HepG2 (cell line): ENCODE measurements at regions not wholly inside any gene's neighbourhood (a gene's known extent, or its start where the extent isn't known, plus 50 kb on each side); places are given as distances from the start of the nearest gene placed in this dataset.
A peak's percentile ranks its signal among the peaks of the same experiment; 100 is the strongest.

Experiments used
- ATAC-seq: fragments of 200-7000 bp; cut with Tn5 transposase; 3 replicates; pipeline ENCODE4 v1.9.1; 2020; ENCODE audit warnings: mild to moderate bottlenecking, moderate library complexity
- BruUV-seq: library from RNA; stranded (reverse); fragments of 400-500 nt; replicated peaks from 2 replicates; lab custom pipeline; 2021; lab: Mats Ljungman, UMichigan
- CTCF ChIA-PET: fragments of 300-600 bp; formaldehyde crosslinking; extraction: SDS; loops from one replicate; lab custom pipeline; 2021; ENCODE audit warnings: low total read pairs, inconsistent platforms, low intra/inter-chr PET ratio; lab: Yijun Ruan, JAX
- POLR2A ChIA-PET: fragments of 350-600 bp; sonication (Branson Sonifier 250); formaldehyde crosslinking; loops from one replicate; lab custom pipeline; 2020; ENCODE audit warnings: antibody characterized with exemption, inconsistent platforms; lab: Yijun Ruan, JAX
- DNase-seq: peaks from one replicate; pipeline ENCODE4 v3.0.0-alpha.2; 2015; ENCODE audit warnings: low spot score
- FAIRE-seq: peaks from 3 replicates; lab custom pipeline; 2011; peaks lifted over from hg19 to GRCh38; lab: Jason Lieb, UNC
- H2AFZ ChIP-seq: one replicate; pipeline ENCODE4 v1.6.1; 2011; ENCODE audit warnings: low read length, inconsistent platforms
- H3K27ac ChIP-seq: fragments of 300-600 bp; 3 replicates; pipeline ENCODE4 v1.8.0; 2011; ENCODE audit warnings: mixed run types, mild to moderate bottlenecking, mixed read lengths, low read length, inconsistent platforms; ENCODE audit not compliant: insufficient read depth; ENCODE audit errors: extremely low read length
- H3K27me3 ChIP-seq, 2 experiments: fragments of 200-600 bp in 1 of 2; 2 replicates in 1 of 2; 3 replicates in 1 of 2; pipeline versions ENCODE4 v1.6.0 to v1.8.0; 2011; ENCODE audit warnings: low read length in 2 of 2, mild to moderate bottlenecking in 2 of 2, moderate library complexity in 2 of 2, inconsistent platforms in 1 of 2; ENCODE audit not compliant: insufficient read depth in 2 of 2, control insufficient read depth in 1 of 2
- H3K36me3 ChIP-seq, 2 experiments: fragments of 200-600 bp in 1 of 2; replicated peaks in 1 of 2; 2 replicates in 1 of 2; 3 replicates in 1 of 2; pipeline versions ENCODE4 v1.5.1 to v1.8.0; 2011; ENCODE audit warnings: low read length in 2 of 2, inconsistent platforms in 1 of 2; ENCODE audit not compliant: insufficient read depth in 2 of 2, control insufficient read depth in 1 of 2
- H3K4me1 ChIP-seq: 2 replicates; pipeline ENCODE4 v1.5.1; 2012; ENCODE audit warnings: low read length, inconsistent platforms; ENCODE audit not compliant: insufficient read depth
- H3K4me2 ChIP-seq: 2 replicates; pipeline ENCODE4 v1.6.0; 2011; ENCODE audit warnings: low read depth, low read length, inconsistent platforms
- H3K4me3 ChIP-seq, 3 experiments: fragments of 200-600 bp in 1 of 3; sonication (generic), shearing (Covaris generic) in 1 of 3; replicated peaks in 1 of 3; 2 replicates each; pipeline ENCODE4 v1.5.1; 2011 to 2016; ENCODE audit warnings: low read length in 3 of 3, inconsistent platforms in 2 of 3, low read depth in 2 of 3, mild to moderate bottlenecking in 2 of 3, control low read depth in 1 of 3, mixed read lengths in 1 of 3; ENCODE audit not compliant: insufficient read depth in 1 of 3
- H3K79me2 ChIP-seq: one replicate; pipeline ENCODE4 v1.6.1; 2011; ENCODE audit warnings: low read length, inconsistent platforms; ENCODE audit not compliant: insufficient read depth
- H3K9ac ChIP-seq: 2 replicates; pipeline ENCODE4 v1.6.0; 2011; ENCODE audit warnings: mild to moderate bottlenecking, low read depth, low read length, inconsistent platforms; ENCODE audit not compliant: insufficient read depth
- H3K9me3 ChIP-seq: 2 replicates; pipeline ENCODE4 v1.5.1; 2012; ENCODE audit warnings: mild to moderate bottlenecking, low read length
- H4K20me1 ChIP-seq: 2 replicates; pipeline ENCODE4 v1.6.0; 2011; ENCODE audit warnings: inconsistent platforms, mild to moderate bottlenecking, low read length, moderate library complexity; ENCODE audit not compliant: insufficient read depth
- CEBPB ChIP-seq: IDR thresholded peaks from 2 replicates; pipeline ENCODE4 v1.6.1; 2011; ENCODE audit warnings: low read depth, low read length, improper control_type of control experiment, borderline replicate concordance
- MIER2 ChIP-seq: IDR thresholded peaks from 2 replicates; pipeline ENCODE4 v1.6.1; 2016; ENCODE audit warnings: missing biosample characterization, missing genetic modification reagents
- PHF5A ChIP-seq: IDR thresholded peaks from one replicate; pipeline ENCODE4 v1.6.1; 2018; ENCODE audit warnings: low read depth, missing genetic modification reagents; ENCODE audit not compliant: unreplicated experiment
- TBL1XR1 ChIP-seq: fragments of 150-350 bp; IDR thresholded peaks from 2 replicates; pipeline ENCODE4 v1.6.1; 2014; ENCODE audit warnings: borderline replicate concordance, low read length; ENCODE audit not compliant: partially characterized antibody
- ZBTB3 ChIP-seq: sonication (generic); formaldehyde crosslinking; IDR thresholded peaks from 2 replicates; pipeline ENCODE4 v1.4.0; 2020; ENCODE audit warnings: low read depth, mild to moderate bottlenecking, moderate library complexity, missing genetic modification reagents, borderline replicate concordance
- ZKSCAN8 ChIP-seq: IDR thresholded peaks from 2 replicates; pipeline ENCODE4 v1.6.1; 2016; ENCODE audit warnings: borderline replicate concordance, missing genetic modification reagents, missing compliant biosample characterization
- ZNF20 ChIP-seq: sonication (generic); formaldehyde crosslinking; IDR thresholded peaks from 2 replicates; pipeline ENCODE4 v1.4.0; 2020; ENCODE audit warnings: mild to moderate bottlenecking, moderate library complexity, missing genetic modification reagents
- ZNF569 ChIP-seq: sonication (generic); formaldehyde crosslinking; IDR thresholded peaks from 2 replicates; pipeline ENCODE4 v1.5.0; 2020; ENCODE audit warnings: mild to moderate bottlenecking, missing genetic modification reagents, moderate library complexity, borderline replicate concordance
- ZNF644 ChIP-seq: IDR thresholded peaks from 2 replicates; pipeline ENCODE4 v1.6.1; 2016; ENCODE audit warnings: low read depth
- WGBS: methylation state at CpG from one replicate; pipeline ENCODE4 v1.1.6; 2017; ENCODE audit warnings: low lambda C conversion rate; 5-methylcytosine and 5-hydroxymethylcytosine counted together
- in situ Hi-C: cut with HindIII; loops from 2 replicates; pipeline ENCODE4 v1.10.0; 2017; ENCODE audit warnings: low pct_unique_long_range_greater_than_20kb; ENCODE audit not compliant: extremely low pct_ligation_motif_present
- intact Hi-C: fragments of 100-400 bp; cut with micrococcal nuclease; formaldehyde crosslinking; loops from one replicate; pipeline ENCODE4 v1.10.0; 2022; ENCODE audit not compliant: unreplicated experiment
- TF ChIP-seq, protein P1 (sequence below): sonication (generic); formaldehyde crosslinking; IDR thresholded peaks from 2 replicates; pipeline ENCODE4 v1.4.0; 2020; ENCODE audit warnings: missing genetic modification reagents

DNA sequence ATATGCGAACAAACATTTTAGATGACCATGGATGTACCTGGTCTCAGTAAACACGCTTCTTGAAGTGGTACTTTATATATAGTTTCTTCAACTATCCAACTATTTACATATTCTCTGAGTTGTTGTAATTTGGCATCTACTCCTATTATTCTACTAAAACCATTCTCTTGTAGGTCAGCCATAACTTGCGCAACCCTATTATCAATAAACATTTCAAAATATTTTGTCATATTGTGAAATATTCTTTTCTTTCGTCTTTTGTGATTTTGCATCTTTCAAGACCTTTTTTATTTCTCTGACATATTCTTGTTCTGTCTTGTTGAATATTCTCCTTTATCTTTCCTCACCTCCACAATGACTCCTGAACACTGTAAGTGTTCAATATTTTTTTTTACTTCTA is 753.3 kb downstream of the NXPH1 start:
- Histone ChIP-seq H3K27me3 (no peaks in the 10 kb centered on the region), H2AFZ (no peak overlapping the region), H3K9ac (no peak overlapping the region), H3K9me3 (peaks cover 77% of the 10 kb centered on the region), H3K4me2 (no peak overlapping the region), H3K27ac (no peak overlapping the region), H4K20me1 (no peaks in the 10 kb centered on the region), H3K4me1 (no peaks in the 10 kb centered on the region), H3K36me3 (no peaks in the 10 kb centered on the region)
- POLR2A ChIA-PET = no interaction called here
- intact Hi-C loops = no loop called here
- no peak for DNase-seq
- ATAC-seq = no peak
- in situ Hi-C loops = no loop called here
- BruUV-seq = no TSS peak
- CTCF ChIA-PET = no interaction called here
- TF ChIP-seq CEBPB = peak; percentile 58; the same call in 1 of the 2 replicates
- no peak for TF ChIP-seq TBL1XR1
- TF ChIP-seq, all 625 proteins: peak for 1
- Histone ChIP-seq H3K79me2 (no peaks in the 10 kb centered on the region), H3K4me3 (no peak overlapping the region)
- no peak for FAIRE-seq
- WGBS = 47% methylated on average over 4 of the region's 4 CpGs

DNA sequence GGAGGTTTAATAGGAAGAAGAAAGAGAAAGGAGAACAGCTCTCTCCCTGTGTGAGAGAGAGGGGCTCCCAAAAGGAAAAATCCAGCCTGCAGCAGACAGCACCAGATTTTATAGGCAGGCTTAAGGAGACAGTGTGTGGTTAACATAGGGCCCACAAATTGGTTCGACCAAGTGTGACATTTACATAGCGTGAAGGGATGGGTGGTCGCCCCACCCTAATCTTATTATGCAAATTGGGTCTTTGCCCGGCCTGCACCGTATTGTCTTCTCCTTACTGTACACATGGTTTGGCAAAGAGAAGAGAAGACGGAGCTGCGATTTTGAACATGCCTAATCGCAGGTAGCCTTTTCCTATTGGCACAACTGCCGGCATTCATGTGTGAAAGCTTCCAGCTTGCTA is 756.3 kb downstream of the NXPH1 start:
- ATAC-seq = no peak
- 35% methylated on average over 9 of the region's 9 CpGs for WGBS

More for the DNA sequence above, 756.3 kb downstream of the NXPH1 start:
- no peaks in the 10 kb centered on the region for H3K79me2 ChIP-seq
- in situ Hi-C loops = no loop called here
- intact Hi-C loops = no loop called here
- DNase-seq (no peak), FAIRE-seq (no peak)
- no peaks in the 10 kb centered on the region for H3K27me3 ChIP-seq
- ChIA-PET CTCF (no interaction called here), POLR2A (no interaction called here)
- no TSS peak for BruUV-seq
- H3K36me3 ChIP-seq = no peaks in the 10 kb centered on the region
- H3K4me2 ChIP-seq = no peak overlapping the region
- TF ChIP-seq MIER2 (CRISPR knock-in tag) (no peak), PHF5A (CRISPR knock-in tag) (no peak), ZNF644 (CRISPR knock-in tag) (no peak), ZNF569 (CRISPR knock-in tag) (no peak), ZNF20 (CRISPR knock-in tag) (no peak), ZKSCAN8 (CRISPR knock-in tag) (no peak), ZBTB3 (no peak)
- TF ChIP-seq, protein P1, sequence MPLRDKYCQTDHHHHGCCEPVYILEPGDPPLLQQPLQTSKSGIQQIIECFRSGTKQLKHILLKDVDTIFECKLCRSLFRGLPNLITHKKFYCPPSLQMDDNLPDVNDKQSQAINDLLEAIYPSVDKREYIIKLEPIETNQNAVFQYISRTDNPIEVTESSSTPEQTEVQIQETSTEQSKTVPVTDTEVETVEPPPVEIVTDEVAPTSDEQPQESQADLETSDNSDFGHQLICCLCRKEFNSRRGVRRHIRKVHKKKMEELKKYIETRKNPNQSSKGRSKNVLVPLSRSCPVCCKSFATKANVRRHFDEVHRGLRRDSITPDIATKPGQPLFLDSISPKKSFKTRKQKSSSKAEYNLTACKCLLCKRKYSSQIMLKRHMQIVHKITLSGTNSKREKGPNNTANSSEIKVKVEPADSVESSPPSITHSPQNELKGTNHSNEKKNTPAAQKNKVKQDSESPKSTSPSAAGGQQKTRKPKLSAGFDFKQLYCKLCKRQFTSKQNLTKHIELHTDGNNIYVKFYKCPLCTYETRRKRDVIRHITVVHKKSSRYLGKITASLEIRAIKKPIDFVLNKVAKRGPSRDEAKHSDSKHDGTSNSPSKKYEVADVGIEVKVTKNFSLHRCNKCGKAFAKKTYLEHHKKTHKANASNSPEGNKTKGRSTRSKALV (CRISPR knock-in tag) = no peak
- H3K9ac ChIP-seq = no peak overlapping the region
- H2AFZ ChIP-seq = no peak overlapping the region
- no peak overlapping the region for H3K27ac ChIP-seq
- peaks cover 68% of the 10 kb centered on the region for H3K9me3 ChIP-seq
- no peaks in the 10 kb centered on the region for H3K4me1 ChIP-seq
- H4K20me1 ChIP-seq = no peaks in the 10 kb centered on the region
- no peak overlapping the region for H3K4me3 ChIP-seq
